ENCODE measurements at regions not wholly inside any gene's neighbourhood (a gene's known extent, or its start where the extent isn't known, plus 50 kb on each side); places are given as distances from the start of the nearest gene placed in this dataset.

DNA sequence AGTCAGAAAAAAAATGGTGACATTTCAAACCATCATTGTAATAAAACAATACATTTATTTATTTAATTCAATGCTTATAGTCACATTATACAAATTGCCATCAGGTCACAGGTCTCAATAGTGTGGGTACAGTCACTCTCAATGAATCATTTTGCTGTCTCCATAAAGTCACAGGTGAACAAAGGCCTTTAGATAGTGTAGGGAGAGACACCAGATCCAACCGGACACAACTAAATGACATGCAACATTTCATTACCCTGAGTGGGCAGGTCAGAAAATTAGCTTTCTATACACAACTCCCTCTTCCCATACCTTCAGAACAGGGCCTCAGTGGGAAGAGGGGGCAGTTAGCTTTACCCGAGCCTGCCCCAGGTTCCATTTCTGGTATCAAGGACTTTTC, 63.2 kb downstream of the STYXL2 start:
- TF ChIP-seq, protein P1, sequence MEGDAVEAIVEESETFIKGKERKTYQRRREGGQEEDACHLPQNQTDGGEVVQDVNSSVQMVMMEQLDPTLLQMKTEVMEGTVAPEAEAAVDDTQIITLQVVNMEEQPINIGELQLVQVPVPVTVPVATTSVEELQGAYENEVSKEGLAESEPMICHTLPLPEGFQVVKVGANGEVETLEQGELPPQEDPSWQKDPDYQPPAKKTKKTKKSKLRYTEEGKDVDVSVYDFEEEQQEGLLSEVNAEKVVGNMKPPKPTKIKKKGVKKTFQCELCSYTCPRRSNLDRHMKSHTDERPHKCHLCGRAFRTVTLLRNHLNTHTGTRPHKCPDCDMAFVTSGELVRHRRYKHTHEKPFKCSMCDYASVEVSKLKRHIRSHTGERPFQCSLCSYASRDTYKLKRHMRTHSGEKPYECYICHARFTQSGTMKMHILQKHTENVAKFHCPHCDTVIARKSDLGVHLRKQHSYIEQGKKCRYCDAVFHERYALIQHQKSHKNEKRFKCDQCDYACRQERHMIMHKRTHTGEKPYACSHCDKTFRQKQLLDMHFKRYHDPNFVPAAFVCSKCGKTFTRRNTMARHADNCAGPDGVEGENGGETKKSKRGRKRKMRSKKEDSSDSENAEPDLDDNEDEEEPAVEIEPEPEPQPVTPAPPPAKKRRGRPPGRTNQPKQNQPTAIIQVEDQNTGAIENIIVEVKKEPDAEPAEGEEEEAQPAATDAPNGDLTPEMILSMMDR (IDR thresholded peaks at IDR 0.05; ENCODE audit: poor library complexity) = no peak
- no peak for TF ChIP-seq EZH2 (IDR thresholded peaks at IDR 0.05; ENCODE audit: borderline replicate concordance)
- TF ChIP-seq EZH2phosphoT487 (IDR thresholded peaks at IDR 0.05; ENCODE audit: low read depth, severe bottlenecking, unreplicated experiment) = no peak

Data from hepatocyte (in vitro differentiated cells).